IPS DF 6.9 (cell line): ENCODE measurements at regions not wholly inside any gene's neighbourhood (a gene's known extent, or its start where the extent isn't known, plus 50 kb on each side); places are given as distances from the start of the nearest gene placed in this dataset.
"Not testable (repeated sequence)": the region's sequence is repeated elsewhere in the genome, so short reads cannot be mapped to it uniquely, and the experiment has no call there.

ENCODE experiments used
- DNase-seq: peaks from one replicate; pipeline ENCODE4 v3.0.0-alpha.2; 2013; ENCODE audit warnings: low read depth, low spot score
- H3K27ac ChIP-seq: one replicate; pipeline ENCODE4 v1.5.1; 2013; ENCODE audit warnings: low read length, control low read depth
- H3K27me3 ChIP-seq: 2 replicates; pipeline ENCODE4 v1.6.1; 2013; ENCODE audit warnings: mild to moderate bottlenecking, low read length; ENCODE audit not compliant: control insufficient read depth, insufficient read depth
- H3K36me3 ChIP-seq: 2 replicates; pipeline ENCODE4 v1.6.1; 2013; ENCODE audit warnings: low read length; ENCODE audit not compliant: control insufficient read depth, insufficient read depth
- H3K4me1 ChIP-seq: 2 replicates; pipeline ENCODE4 v1.6.1; 2013; ENCODE audit warnings: low read length; ENCODE audit not compliant: control insufficient read depth, insufficient read depth
- H3K4me3 ChIP-seq: 2 replicates; pipeline ENCODE4 v1.5.1; 2013; ENCODE audit warnings: mild to moderate bottlenecking, low read length
- H3K9me3 ChIP-seq: 2 replicates; pipeline ENCODE4 v1.6.1; 2013; ENCODE audit warnings: low read length, inconsistent platforms; ENCODE audit not compliant: control insufficient read depth, insufficient read depth
- WGBS: extraction: QIAGEN DNeasy Blood & Tissue Kit; methylation state at CpG from one replicate; pipeline ENCODE4 v1.1.7; 2013; ENCODE audit warnings: mixed read lengths, missing lambda C conversion rate; ENCODE audit not compliant: insufficient read length, insufficient coverage; 5-methylcytosine and 5-hydroxymethylcytosine counted together

GRCh38 chr10:28895671-28896070 lies 218.3 kb downstream of the BAMBI start:
- H3K9me3 ChIP-seq, H3K36me3 ChIP-seq, H3K4me3 ChIP-seq, H3K27me3 ChIP-seq, DNase-seq, H3K27ac ChIP-seq, H3K4me1 ChIP-seq: not testable (repeated sequence)
- no CpG with 5 or more reads among the region's 15 CpGs for WGBS

- DNase-seq, H3K9me3 ChIP-seq, H3K4me1 ChIP-seq, H3K4me3 ChIP-seq, H3K27me3 ChIP-seq, H3K27ac ChIP-seq, H3K36me3 ChIP-seq: not testable (repeated sequence)
- no CpG with 5 or more reads among the region's 44 CpGs for WGBS
Measured at GRCh38 chr10:28896791-28897409, 219.6 kb downstream of the BAMBI start.

DNA sequence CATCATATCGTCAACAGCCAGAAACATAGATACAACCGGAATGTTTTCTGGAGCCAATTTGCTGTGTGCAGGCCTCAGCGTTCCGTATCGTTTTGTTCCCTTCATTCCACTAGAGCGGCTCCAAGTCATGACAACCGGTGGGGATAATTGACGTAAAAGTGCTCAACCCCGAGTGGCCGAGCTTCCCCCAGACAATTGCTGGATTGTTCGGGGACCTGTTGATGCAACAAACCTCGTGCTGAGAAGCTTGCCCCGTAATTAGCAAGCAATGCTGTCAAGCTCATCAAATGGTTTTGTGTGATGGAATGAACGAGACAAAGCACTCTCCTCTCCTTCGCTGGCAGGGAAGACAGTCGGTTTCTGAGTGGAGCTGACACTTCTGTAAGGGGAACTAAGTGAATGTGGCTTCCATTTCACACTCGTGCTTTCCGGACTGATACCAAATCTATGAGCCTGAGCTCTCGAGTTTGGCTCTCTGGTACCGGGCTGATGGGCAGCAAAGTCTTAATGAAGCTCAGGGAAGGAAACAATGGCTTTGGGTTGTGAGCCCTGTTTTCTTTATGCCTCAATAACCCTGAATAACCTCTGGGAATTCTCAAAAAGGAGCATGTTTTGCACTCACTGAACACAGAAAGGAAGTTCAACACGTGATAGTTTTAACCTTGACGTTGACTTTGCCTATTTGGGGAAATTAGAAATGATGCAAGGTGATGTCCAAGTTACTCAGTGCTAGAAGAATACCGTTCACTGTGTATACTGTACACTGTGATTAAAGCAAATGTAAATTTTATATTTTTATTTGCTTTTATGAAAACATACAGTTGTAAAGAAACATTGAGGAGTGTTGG lies 220.5 kb downstream of the BAMBI start:
- no peaks in the 10 kb centered on the region for H3K36me3 ChIP-seq
- H3K27me3 ChIP-seq: no peaks in the 10 kb centered on the region
- DNase-seq: no peak
- no peak overlapping the region for H3K4me3 ChIP-seq
- no CpG with 5 or more reads among the region's 23 CpGs for WGBS
- H3K9me3 ChIP-seq: no peaks in the 10 kb centered on the region
- no peak overlapping the region for H3K27ac ChIP-seq
- H3K4me1 ChIP-seq: no peaks in the 10 kb centered on the region

DNA sequence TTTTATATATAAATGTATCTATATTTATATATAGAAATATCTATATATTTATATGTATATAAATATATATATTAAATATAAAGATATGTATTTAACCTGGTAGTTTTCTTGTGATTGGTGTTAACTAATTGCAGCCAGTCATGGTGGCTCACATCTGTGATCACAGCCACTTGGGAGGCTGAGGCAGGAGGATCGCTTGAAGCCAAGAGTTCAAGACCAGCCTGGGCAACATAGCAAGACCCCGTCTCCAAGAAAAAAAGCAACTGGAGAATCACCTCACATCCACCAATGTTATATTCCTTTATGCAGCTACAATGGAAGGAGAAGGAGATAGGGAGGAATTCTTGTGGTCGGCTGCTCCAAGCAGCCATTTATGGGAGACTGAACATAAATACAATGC lies 224.9 kb downstream of the BAMBI start:
- no peak for DNase-seq
- no CpG with 5 or more reads among the region's 3 CpGs for WGBS
- no peak overlapping the region for H3K27ac ChIP-seq

GRCh38 chr10:28903063-28903462 lies 225.7 kb downstream of the BAMBI start:
- Histone ChIP-seq H3K27ac (no peak overlapping the region), H3K4me1 (no peaks in the 10 kb centered on the region), H3K27me3 (no peaks in the 10 kb centered on the region), H3K4me3 (no peak overlapping the region), H3K9me3 (no peaks in the 10 kb centered on the region), H3K36me3 (no peaks in the 10 kb centered on the region)
- no CpG with 5 or more reads among the region's 2 CpGs for WGBS
- no peak for DNase-seq

More for the DNA sequence above, 224.9 kb downstream of the BAMBI start:
- Histone ChIP-seq H3K4me1 (no peaks in the 10 kb centered on the region), H3K4me3 (no peak overlapping the region), H3K9me3 (no peaks in the 10 kb centered on the region), H3K36me3 (no peaks in the 10 kb centered on the region), H3K27me3 (no peaks in the 10 kb centered on the region)

GRCh38 chr10:28903736-28904135 lies 226.4 kb downstream of the BAMBI start:
- Histone ChIP-seq H3K27me3 (no peaks in the 10 kb centered on the region), H3K4me1 (no peaks in the 10 kb centered on the region), H3K4me3 (no peak overlapping the region), H3K36me3 (no peaks in the 10 kb centered on the region), H3K9me3 (no peaks in the 10 kb centered on the region), H3K27ac (no peak overlapping the region)
- DNase-seq: no peak
- WGBS: no CpG with 5 or more reads among the region's 6 CpGs

DNA sequence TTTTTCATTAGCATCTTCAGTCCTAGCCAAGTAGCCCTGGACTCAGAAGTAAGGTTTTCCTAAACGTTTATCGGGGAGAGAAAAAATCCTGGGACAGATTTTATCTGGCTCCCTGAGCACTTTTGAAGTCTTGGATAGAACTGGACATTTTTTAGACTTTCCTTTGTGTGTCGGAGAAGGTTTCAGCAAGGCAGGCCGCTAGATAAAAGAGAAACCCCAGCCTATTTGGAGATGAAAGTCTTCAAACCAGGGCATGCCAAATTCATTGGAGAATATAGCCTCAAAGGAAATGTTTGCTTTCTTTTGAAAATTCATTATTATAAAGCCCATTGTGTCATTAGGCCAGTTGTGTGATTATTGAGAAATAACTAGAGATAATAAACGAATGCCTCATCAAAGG lies 228.1 kb downstream of the BAMBI start:
- no CpG with 5 or more reads among the region's 5 CpGs for WGBS
- Histone ChIP-seq H3K36me3 (no peaks in the 10 kb centered on the region), H3K4me3 (no peak overlapping the region), H3K27me3 (no peaks in the 10 kb centered on the region), H3K27ac (no peak overlapping the region), H3K9me3 (no peaks in the 10 kb centered on the region), H3K4me1 (no peaks in the 10 kb centered on the region)
- no peak for DNase-seq

- Histone ChIP-seq H3K36me3 (no peaks in the 10 kb centered on the region), H3K4me1 (no peaks in the 10 kb centered on the region), H3K27me3 (no peaks in the 10 kb centered on the region), H3K27ac (no peak overlapping the region), H3K4me3 (no peak overlapping the region), H3K9me3 (no peaks in the 10 kb centered on the region)
- DNase-seq: no peak
- no CpG with 5 or more reads among the region's 11 CpGs for WGBS
Measured at GRCh38 chr10:28906011-28906411, 228.7 kb downstream of the BAMBI start.

DNA sequence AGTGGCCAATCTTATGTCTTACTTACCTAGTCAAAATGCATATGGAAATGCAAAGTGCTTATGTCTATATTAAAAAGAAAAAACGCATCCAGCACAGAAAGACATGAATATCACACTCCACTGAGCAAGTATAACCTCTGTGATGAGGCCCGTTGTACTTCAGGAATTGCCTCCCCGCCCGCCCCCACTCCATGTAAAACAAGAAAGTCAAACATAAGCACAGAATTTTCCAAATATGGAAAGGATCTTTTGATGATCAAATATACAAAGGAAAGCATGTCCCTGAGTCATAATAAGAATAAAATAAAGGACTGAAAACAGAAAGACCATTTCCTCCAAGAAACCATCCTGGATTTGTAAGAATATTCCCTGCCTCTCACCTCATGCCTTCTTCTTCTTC lies 229.1 kb downstream of the BAMBI start:
- Histone ChIP-seq H3K27me3 (no peaks in the 10 kb centered on the region), H3K4me3 (no peak overlapping the region), H3K36me3 (no peaks in the 10 kb centered on the region), H3K27ac (no peak overlapping the region), H3K9me3 (no peaks in the 10 kb centered on the region), H3K4me1 (no peaks in the 10 kb centered on the region)
- WGBS: no CpG with 5 or more reads among the region's 4 CpGs
- no peak for DNase-seq

- DNase-seq: no peak
- no peaks in the 10 kb centered on the region for H3K9me3 ChIP-seq
- no peaks in the 10 kb centered on the region for H3K36me3 ChIP-seq
- H3K27me3 ChIP-seq: no peaks in the 10 kb centered on the region
- no CpG with 5 or more reads among the region's 3 CpGs for WGBS
- H3K27ac ChIP-seq: no peak overlapping the region
- H3K4me3 ChIP-seq: no peak overlapping the region
- H3K4me1 ChIP-seq: no peaks in the 10 kb centered on the region
Measured at GRCh38 chr10:28906934-28907333, 229.6 kb downstream of the BAMBI start.

DNA sequence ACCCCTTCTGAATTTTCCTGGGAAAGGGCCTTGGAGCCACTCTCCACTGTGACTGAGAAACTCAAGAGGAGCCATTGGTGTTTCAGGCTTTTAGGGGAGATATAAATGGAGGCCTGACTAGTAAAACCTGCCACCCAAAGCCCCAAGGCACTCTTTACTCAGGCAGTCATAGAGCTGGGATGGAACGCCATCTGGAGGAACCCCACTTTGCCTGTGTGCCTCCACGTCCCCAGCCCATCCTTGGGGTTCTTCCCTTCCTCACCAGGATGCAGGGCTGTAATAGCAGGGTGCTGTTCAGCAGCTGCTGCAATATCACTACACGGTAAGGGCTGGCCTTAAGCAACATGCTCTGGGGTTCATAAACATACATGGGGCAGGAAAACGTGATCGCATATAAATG lies 232.6 kb downstream of the BAMBI start:
- WGBS: no CpG with 5 or more reads among the region's 5 CpGs
- no peaks in the 10 kb centered on the region for H3K27me3 ChIP-seq
- H3K4me1 ChIP-seq: no peaks in the 10 kb centered on the region
- no peak overlapping the region for H3K27ac ChIP-seq
- H3K36me3 ChIP-seq: no peaks in the 10 kb centered on the region
- no peak overlapping the region for H3K4me3 ChIP-seq
- no peaks in the 10 kb centered on the region for H3K9me3 ChIP-seq
- DNase-seq: no peak
